GM18907 (cell line): ENCODE measurements at regions not wholly inside any gene's neighbourhood (a gene's known extent, or its start where the extent isn't known, plus 50 kb on each side); places are given as distances from the start of the nearest gene placed in this dataset.

Experiments
- ATAC-seq: cut with Tn5 transposase; IDR thresholded peaks from one replicate; pipeline ENCODE4 v1.9.1; 2021; ENCODE audit warnings: mild to moderate bottlenecking, moderate library complexity; ENCODE audit not compliant: unreplicated experiment

- no peak for ATAC-seq
These were observed 50.4 kb downstream of the RTL9 start for GRCh38 chrX:110408949-110409588.

- no peak for ATAC-seq
These were observed 51.3 kb downstream of the RTL9 start for GRCh38 chrX:110409925-110410324.

GRCh38 chrX:110410603-110411002, 52.0 kb downstream of the RTL9 start:
- no peak for ATAC-seq

- peak; percentile 75 for ATAC-seq
These were observed 54.5 kb downstream of the RTL9 start for GRCh38 chrX:110412971-110413726.

- ATAC-seq, result no peak
These were observed 55.1 kb downstream of the RTL9 start for GRCh38 chrX:110413727-110414124.

- ATAC-seq, result peak; percentile 28
These were observed 55.6 kb downstream of the RTL9 start for GRCh38 chrX:110414273-110414672.

DNA sequence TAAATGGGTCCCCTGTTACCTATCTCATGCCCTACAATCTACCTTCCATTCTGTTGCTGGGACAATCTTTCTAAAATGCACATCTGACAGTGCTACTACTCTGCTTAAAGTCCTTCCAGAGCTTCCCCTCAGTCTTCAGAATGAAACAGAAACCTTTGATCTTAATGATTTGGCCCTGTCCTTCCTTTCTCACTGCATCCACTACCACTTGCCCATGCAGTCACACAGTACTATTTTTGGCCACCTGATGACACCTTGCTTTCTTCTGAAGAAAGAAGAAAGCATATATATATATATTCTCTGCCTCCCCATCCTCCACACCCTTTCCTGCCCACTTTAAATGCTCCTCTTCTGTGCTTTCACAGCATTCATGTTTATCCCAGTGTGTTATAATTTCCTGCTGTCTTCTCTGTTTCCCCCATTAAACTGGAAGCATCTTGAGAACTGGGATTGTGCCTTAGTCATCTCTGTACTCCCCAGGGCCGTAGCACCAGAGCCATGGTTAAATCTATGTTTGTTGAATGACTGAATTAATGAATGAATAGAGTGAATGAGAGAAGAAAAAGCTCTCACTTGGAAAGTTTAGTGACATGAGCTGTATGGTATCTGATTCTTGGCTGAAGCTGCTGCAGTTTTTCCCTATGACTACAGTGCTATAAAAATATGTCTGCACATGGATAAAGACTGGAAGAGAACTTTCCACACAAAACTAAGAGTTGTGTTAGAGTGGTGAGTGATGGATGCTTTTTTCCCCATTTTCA, 56.2 kb downstream of the RTL9 start:
- peak; percentile 66 for ATAC-seq

DNA sequence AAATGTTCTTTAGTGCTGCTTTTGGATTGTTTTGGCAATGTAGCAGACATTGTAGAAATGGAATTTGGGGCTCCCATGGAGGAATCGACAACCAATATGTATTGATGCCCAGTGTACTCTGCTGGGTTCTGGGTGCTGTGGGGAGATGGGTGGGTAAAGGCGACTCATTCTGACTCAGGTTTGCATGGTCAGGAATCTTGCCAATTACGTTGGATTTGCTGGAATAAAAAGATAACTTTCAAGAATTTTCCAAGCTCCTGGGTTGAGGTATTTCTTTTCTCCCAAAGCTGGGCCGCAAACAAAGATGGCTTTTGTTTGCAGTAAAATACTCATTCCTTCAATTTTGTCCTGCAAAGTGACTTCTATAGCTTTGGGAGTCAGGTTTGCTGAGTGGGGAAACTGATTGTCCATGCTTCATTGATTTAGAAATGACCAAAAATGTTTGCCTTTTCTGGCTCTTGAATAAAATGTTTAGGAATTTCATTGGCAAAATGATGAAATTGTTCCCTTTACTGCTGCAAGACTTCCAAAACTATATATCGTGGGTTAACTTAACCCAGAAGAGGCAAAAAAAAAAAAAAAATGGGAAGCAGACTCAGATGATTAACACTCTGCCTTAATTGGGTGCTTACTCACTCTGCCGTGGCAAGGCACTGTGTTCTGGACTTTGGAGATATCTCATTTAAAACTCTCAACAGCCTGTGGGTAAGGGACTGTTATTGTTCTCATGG, 57.0 kb downstream of the RTL9 start:
- ATAC-seq, result no peak

- no peak for ATAC-seq
These were observed 58.5 kb downstream of the RTL9 start for GRCh38 chrX:110417128-110417527.

- no peak for ATAC-seq
These were observed 59.9 kb downstream of the RTL9 start for GRCh38 chrX:110418316-110419235.

GRCh38 chrX:110419512-110419911, 60.9 kb downstream of the RTL9 start:
- no peak for ATAC-seq

DNA sequence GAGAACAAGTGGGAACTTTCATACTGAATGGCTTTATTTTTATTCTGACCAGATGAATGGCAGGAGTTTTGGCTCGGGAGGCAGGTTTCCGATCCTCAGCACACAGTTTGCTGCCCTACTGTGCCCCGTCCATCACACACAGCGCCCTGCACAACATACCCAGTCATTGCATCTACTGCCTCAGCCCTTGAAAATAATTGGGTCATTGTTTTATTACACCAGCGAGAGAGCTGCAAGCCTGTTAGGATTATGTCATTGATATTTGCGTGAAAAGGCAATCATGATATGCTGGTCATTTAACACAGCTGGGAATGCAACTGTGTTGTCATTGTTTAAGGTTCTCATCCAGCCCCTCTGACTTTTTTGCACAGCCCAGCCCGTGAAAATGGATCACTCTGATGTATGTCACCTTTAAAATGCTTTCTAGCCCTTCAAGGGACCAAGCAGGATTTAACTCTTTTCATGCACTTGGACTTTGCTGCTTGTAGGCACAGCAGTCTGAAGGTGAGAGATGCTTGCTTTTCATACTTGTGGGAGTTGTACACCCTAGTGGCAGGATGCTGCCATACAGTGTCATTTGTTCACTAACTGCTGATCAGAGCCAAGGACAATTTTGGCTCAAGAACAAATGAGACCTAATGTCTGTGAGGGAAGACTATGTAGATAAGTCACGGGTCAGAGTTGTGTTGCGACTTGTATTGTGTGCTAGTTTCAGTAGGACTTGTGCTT, 62.3 kb downstream of the RTL9 start:
- ATAC-seq, result peak; percentile 56

- no peak for ATAC-seq
These were observed 63.1 kb downstream of the RTL9 start for GRCh38 chrX:110421500-110422455.

DNA sequence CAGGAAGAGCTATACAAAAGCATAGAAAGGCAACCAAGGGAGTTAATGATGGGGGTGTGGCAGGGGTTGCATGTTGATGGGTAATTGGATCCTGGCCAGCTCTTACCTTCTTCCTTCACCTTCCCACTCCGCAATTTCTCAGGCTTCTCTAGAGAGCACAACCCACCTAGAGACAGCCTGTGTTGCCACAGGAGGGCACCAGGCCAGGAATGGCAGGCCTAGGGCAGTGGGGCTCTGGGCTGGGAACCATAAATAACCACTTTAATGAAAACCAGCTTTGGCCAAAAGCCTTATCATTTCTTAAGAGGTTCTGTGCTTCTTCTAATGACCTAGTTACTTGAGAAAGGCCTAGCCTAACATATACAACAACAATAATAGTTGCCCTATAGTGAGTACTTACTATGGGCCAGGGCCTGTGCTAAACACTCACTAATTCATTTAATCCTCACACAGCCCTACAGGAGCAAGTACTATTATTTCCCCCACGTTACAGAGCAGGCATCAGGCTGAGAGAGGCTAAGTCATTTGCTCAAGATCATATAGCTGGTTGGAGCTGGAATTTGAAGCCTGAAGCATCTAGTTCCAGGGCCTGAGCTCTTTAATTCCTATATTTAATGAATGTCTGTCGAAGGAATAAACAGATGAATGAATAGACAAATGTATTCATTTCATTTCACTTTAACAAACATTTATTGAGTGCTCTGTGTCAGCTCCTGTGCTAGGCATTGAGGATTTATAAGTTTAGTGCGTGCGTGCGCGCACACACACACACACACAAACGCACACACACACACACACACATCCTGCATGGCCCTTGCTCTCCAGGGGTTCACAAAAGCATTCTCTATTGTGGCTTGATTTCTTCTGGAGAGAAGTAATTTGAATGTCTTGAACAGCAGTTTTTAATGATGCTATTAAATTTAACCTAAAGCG, 66.8 kb downstream of the RTL9 start:
- no peak for ATAC-seq

GRCh38 chrX:110426155-110426504, 67.5 kb downstream of the RTL9 start:
- ATAC-seq, result no peak

GRCh38 chrX:110427076-110427475, 68.4 kb downstream of the RTL9 start:
- ATAC-seq, result no peak

DNA sequence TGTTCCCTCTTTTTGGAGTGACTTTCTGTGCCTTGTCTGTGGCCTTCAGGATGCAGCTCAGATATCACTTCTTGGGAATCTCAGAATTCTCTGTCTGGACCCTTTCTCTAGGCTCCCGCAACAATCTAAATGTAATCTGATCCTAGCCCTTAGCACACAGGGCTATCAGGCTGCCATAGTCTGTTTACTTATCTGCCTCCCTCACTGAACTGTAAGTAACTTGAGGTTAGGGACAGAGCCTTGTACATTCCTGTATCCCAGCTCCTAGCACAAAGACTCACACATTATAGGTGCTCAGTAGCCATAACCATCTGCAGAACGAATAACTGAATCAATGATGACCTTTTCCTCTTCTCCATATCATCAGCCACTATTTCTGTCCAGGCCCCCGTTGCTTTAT, 69.5 kb downstream of the RTL9 start:
- ATAC-seq, result no peak
